Type B pancreatic cell (in vitro differentiated cells): ENCODE measurements at regions not wholly inside any gene's neighbourhood (a gene's known extent, or its start where the extent isn't known, plus 50 kb on each side); places are given as distances from the start of the nearest gene placed in this dataset.
"Not testable (repeated sequence)": the region's sequence is repeated elsewhere in the genome, so short reads cannot be mapped to it uniquely, and the experiment has no call there.

Source experiments
- DNase-seq: peaks from one replicate; pipeline ENCODE4 v3.0.0; 2021; ENCODE audit warnings: mixed read lengths; ENCODE audit not compliant: unreplicated experiment; ENCODE audit errors: extremely low spot score
- H3K27ac Mint-ChIP-seq: 2 replicates; pipeline ENCODE4 v1.8.0; 2021; ENCODE audit warnings: mild to moderate bottlenecking, mixed read lengths
- H3K27me3 Mint-ChIP-seq: 2 replicates; pipeline ENCODE4 v1.8.0; 2021; ENCODE audit warnings: mixed read lengths
- H3K36me3 Mint-ChIP-seq: 2 replicates; pipeline ENCODE4 v1.8.0; 2021; ENCODE audit warnings: mixed read lengths
- H3K4me1 Mint-ChIP-seq: one replicate; pipeline ENCODE4 v1.8.0; 2021; ENCODE audit warnings: mixed read lengths; ENCODE audit not compliant: unreplicated experiment
- H3K4me3 Mint-ChIP-seq: 2 replicates; pipeline ENCODE4 v1.8.0; 2021; ENCODE audit warnings: mild to moderate bottlenecking, mixed read lengths
- H3K9me3 Mint-ChIP-seq: 2 replicates; pipeline ENCODE4 v1.8.0; 2021; ENCODE audit warnings: mixed read lengths
- TF ChIP-seq, protein P1 (sequence below): fragments of 200-600 bp; sonication (generic); conservative IDR thresholded peaks from 2 replicates; pipeline ENCODE4 v1.5.0; 2021; ENCODE audit warnings: antibody characterized with exemption, mild to moderate bottlenecking

DNA sequence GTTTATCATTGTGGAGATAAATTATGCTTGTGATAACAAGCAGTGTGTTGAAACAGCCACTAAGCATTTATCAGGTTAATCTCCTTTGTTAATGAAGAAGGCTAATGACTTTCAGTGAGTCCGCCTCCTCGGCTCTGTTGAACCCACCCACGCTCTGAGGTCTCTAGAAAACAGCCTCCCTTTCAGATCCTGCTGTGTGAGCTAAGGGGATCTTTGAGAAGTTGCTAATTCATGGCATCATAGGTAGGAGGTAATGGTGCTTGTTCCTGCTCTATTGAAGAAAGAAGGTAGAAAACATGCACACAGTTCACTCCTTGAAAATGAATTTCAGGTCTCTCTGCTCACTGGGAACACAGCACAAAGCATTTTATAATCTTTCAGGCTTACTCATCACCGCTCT is 483.9 kb downstream of the AACS start:
- no peak for DNase-seq
- H3K27ac Mint-ChIP-seq = no peak overlapping the region
- H3K27me3 Mint-ChIP-seq = peaks cover 6% of the 10 kb centered on the region
- no peaks in the 10 kb centered on the region for H3K4me1 Mint-ChIP-seq
- TF ChIP-seq, protein P1, sequence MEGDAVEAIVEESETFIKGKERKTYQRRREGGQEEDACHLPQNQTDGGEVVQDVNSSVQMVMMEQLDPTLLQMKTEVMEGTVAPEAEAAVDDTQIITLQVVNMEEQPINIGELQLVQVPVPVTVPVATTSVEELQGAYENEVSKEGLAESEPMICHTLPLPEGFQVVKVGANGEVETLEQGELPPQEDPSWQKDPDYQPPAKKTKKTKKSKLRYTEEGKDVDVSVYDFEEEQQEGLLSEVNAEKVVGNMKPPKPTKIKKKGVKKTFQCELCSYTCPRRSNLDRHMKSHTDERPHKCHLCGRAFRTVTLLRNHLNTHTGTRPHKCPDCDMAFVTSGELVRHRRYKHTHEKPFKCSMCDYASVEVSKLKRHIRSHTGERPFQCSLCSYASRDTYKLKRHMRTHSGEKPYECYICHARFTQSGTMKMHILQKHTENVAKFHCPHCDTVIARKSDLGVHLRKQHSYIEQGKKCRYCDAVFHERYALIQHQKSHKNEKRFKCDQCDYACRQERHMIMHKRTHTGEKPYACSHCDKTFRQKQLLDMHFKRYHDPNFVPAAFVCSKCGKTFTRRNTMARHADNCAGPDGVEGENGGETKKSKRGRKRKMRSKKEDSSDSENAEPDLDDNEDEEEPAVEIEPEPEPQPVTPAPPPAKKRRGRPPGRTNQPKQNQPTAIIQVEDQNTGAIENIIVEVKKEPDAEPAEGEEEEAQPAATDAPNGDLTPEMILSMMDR = no peak
- no peaks in the 10 kb centered on the region for H3K9me3 Mint-ChIP-seq
- H3K36me3 Mint-ChIP-seq = no peaks in the 10 kb centered on the region
- H3K4me3 Mint-ChIP-seq = no peak overlapping the region

DNA sequence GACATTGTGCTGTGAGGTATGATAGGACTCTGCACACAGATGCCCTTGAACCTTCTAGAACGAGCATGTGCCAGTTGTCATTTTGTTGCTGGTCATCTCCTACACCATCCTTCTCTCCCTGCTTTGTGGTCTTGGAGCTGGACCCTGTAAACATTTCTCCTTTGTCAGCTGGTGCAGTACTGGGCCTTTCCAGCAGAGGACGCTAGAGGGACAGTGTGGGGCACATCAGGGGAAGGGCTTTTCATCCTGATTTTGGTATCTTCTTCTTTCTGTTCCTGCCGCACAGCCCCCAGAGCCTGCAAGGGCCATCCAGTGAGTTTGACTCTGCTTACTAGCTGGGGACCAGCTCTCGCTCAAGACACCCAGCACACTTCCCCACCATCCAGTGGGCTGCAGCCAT is 484.6 kb downstream of the AACS start:
- Mint-ChIP-seq H3K27ac (no peak overlapping the region), H3K27me3 (peaks cover 9% of the 10 kb centered on the region)
- TF ChIP-seq, protein P1 = peak; percentile 59

DNA sequence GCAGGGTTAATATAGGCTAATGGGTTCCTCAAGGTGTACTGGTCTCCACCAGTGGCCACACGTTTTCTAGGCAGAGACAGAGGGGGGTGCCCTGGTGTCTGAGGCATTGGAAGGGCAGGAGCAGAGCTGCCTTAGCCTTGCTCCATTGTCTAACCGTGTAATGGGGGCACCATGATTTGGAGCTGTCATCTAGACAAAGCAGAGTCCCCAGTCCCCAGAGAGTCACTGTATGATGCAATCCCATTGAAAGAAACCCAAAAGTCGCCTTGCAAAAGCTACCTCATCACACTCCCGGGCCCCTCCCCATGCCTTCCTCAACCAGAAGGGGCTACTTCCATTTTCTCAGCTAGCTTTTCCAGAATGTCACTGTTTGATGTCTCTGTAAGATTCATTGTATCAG is 487.1 kb downstream of the AACS start:
- TF ChIP-seq, protein P1 = no peak
- Mint-ChIP-seq H3K27ac (no peak overlapping the region), H3K9me3 (no peaks in the 10 kb centered on the region), H3K4me1 (no peaks in the 10 kb centered on the region), H3K27me3 (peaks cover 14% of the 10 kb centered on the region), H3K4me3 (no peak overlapping the region), H3K36me3 (no peaks in the 10 kb centered on the region)
- DNase-seq = no peak

More for the DNA sequence above, 484.6 kb downstream of the AACS start:
- no peak overlapping the region for H3K4me3 Mint-ChIP-seq
- H3K4me1 Mint-ChIP-seq = no peaks in the 10 kb centered on the region
- no peaks in the 10 kb centered on the region for H3K9me3 Mint-ChIP-seq
- no peak for DNase-seq
- no peaks in the 10 kb centered on the region for H3K36me3 Mint-ChIP-seq

DNA sequence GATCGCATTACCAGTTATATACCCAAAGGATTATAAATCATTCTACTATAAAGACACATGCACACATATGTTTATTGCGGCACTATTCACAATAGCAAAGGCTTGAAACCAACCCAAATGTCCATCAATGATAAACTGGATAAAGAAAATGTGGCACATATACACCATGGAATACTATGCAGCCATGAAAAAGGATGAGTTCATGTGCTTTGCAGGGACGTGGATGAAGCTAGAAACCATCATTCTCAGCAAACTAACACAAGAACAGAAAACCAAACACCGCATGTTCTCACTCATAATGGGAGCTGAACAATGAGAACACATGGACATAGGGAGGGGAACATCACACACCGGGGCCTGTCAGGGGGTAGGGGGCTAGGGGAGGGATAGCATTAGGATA is 495.8 kb downstream of the AACS start:
- not testable (repeated sequence) for H3K36me3 Mint-ChIP-seq, H3K4me1 Mint-ChIP-seq, H3K9me3 Mint-ChIP-seq, H3K27ac Mint-ChIP-seq, H3K4me3 Mint-ChIP-seq, DNase-seq
- H3K27me3 Mint-ChIP-seq = peaks cover 19% of the 10 kb centered on the region

DNA sequence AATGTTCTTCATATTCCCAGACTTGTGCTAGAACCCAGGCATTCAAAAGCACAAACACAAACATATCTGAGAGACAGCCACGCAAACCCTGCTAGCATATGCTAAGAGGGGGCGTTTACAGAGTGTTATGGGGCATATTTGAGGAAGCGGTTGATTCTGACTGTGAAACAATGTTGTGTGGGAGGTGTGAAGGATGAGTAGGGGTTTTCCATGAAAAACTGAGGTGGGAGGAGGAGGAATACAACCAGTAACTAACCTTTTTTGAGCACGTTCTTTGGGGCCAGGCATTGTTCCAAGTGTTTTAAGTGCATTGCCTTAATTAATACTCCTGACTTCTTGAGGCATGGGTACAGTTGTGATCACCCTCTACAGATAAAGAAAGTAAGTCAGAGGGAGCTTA is 499.5 kb downstream of the AACS start:
- Mint-ChIP-seq H3K27me3 (peaks cover 21% of the 10 kb centered on the region), H3K9me3 (peaks cover 4% of the 10 kb centered on the region), H3K4me3 (no peak overlapping the region), H3K4me1 (no peaks in the 10 kb centered on the region), H3K27ac (no peak overlapping the region), H3K36me3 (no peaks in the 10 kb centered on the region)
- TF ChIP-seq, protein P1 = no peak
- no peak for DNase-seq

DNA sequence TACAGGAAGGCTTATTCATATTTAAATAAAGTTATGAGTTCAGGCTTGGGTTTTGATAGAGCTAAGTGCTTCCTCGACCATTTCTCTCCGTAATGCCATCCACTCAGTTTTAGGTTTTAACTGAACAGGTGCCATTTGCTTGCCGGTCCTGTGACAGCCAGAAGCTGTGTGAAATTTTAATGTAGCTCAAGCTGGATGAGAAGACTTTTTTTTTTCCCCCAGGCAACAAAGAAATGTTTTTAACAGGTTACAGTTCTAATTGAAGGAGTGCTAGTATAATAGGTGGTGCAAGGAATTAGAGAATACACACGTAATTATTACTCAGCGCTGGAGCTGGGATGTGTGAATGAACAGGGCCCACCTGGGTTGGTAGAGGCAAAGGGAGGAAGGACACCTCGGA is 502.3 kb downstream of the AACS start:
- TF ChIP-seq, protein P1 = no peak
- H3K27ac Mint-ChIP-seq = no peak overlapping the region

More for the DNA sequence above, 502.3 kb downstream of the AACS start:
- no peak for DNase-seq
- Mint-ChIP-seq H3K27me3 (peaks cover 19% of the 10 kb centered on the region), H3K9me3 (peaks cover 4% of the 10 kb centered on the region), H3K4me3 (no peak overlapping the region), H3K36me3 (no peaks in the 10 kb centered on the region), H3K4me1 (no peaks in the 10 kb centered on the region)
